Calu3 (cell line): ENCODE measurements at regions not wholly inside any gene's neighbourhood (a gene's known extent, or its start where the extent isn't known, plus 50 kb on each side); places are given as distances from the start of the nearest gene placed in this dataset.

Experiments
- BruUV-seq: library from RNA; stranded (reverse); fragments of 400-500 nt; replicated peaks from 2 replicates; lab custom pipeline; 2021; lab: Mats Ljungman, UMichigan
- CTCF ChIA-PET: fragments of 300-600 bp; sonication (Branson Sonifier 250); formaldehyde crosslinking; loops from one replicate; lab custom pipeline; 2022; ENCODE audit warnings: antibody characterized with exemption; lab: Charles Lee
- DNase-seq: peaks from one replicate; pipeline ENCODE4 v3.0.0; 2022
- H3K27ac Mint-ChIP-seq: one replicate; pipeline ENCODE4 v1.8.0; 2022; ENCODE audit warnings: mixed read lengths; ENCODE audit not compliant: unreplicated experiment
- H3K27me3 Mint-ChIP-seq: one replicate; pipeline ENCODE4 v1.8.0; 2022; ENCODE audit warnings: mixed read lengths; ENCODE audit not compliant: unreplicated experiment
- H3K36me3 Mint-ChIP-seq: one replicate; pipeline ENCODE4 v1.8.0; 2022; ENCODE audit warnings: mild to moderate bottlenecking, moderate library complexity, mixed read lengths; ENCODE audit not compliant: insufficient read depth, unreplicated experiment
- H3K4me1 Mint-ChIP-seq: one replicate; pipeline ENCODE4 v1.8.0; 2022; ENCODE audit warnings: mild to moderate bottlenecking, low read depth, mixed read lengths; ENCODE audit not compliant: unreplicated experiment
- H3K4me3 Mint-ChIP-seq: one replicate; pipeline ENCODE4 v1.8.0; 2022; ENCODE audit warnings: mild to moderate bottlenecking, low read depth, moderate library complexity, mixed read lengths; ENCODE audit not compliant: unreplicated experiment
- H3K9me3 Mint-ChIP-seq: one replicate; pipeline ENCODE4 v1.8.0; 2022; ENCODE audit warnings: low read depth, mixed read lengths; ENCODE audit not compliant: unreplicated experiment
- CTCF ChIP-seq: fragments of 200-600 bp; IDR thresholded peaks from one replicate; pipeline ENCODE4 v1.8.0; 2022; ENCODE audit warnings: antibody characterized with exemption; ENCODE audit not compliant: unreplicated experiment
- intact Hi-C: fragments of 100-400 bp; cut with micrococcal nuclease; formaldehyde crosslinking; loops from one replicate; pipeline ENCODE4 v1.10.0; 2022; ENCODE audit not compliant: unreplicated experiment

GRCh38 chr15:70196372-70197316 is 98.9 kb upstream of the TLE3 start:
- TF ChIP-seq CTCF = no peak
- CTCF ChIA-PET = interaction anchor here (0.6 to 1.1 kb wide), 3 partner anchors 16 to 97 kb away, joined by 3 to 4 read pairs (median 4); no protein-coding TSS in a partner anchor
- peak; percentile 73 for DNase-seq
- intact Hi-C loops = no loop called here
- peaks cover 6% of the 10 kb centered on the region for H3K36me3 Mint-ChIP-seq
- BruUV-seq = no TSS peak
- H3K9me3 Mint-ChIP-seq = peaks cover 3% of the 10 kb centered on the region
- H3K27ac Mint-ChIP-seq = peak overlapping the region; percentile 80
- H3K4me1 Mint-ChIP-seq = peaks cover 13% of the 10 kb centered on the region
- peaks cover 37% of the 10 kb centered on the region for H3K27me3 Mint-ChIP-seq
- peak overlapping the region; percentile 18 for H3K4me3 Mint-ChIP-seq

- no TSS peak for BruUV-seq
- intact Hi-C loops = no loop called here
- Mint-ChIP-seq H3K36me3 (peaks cover 6% of the 10 kb centered on the region), H3K4me1 (peaks cover 13% of the 10 kb centered on the region), H3K27ac (no peak overlapping the region), H3K4me3 (no peak overlapping the region), H3K9me3 (peaks cover 3% of the 10 kb centered on the region), H3K27me3 (peaks cover 46% of the 10 kb centered on the region)
- no peak for DNase-seq
- CTCF ChIA-PET = interaction anchor here (1.1 kb wide), 1 partner anchor 15 kb away, joined by 3 read pairs; no protein-coding TSS in a partner anchor
- TF ChIP-seq CTCF = no peak
Observed at GRCh38 chr15:70195587-70196305, 98.0 kb upstream of the TLE3 start.

DNA sequence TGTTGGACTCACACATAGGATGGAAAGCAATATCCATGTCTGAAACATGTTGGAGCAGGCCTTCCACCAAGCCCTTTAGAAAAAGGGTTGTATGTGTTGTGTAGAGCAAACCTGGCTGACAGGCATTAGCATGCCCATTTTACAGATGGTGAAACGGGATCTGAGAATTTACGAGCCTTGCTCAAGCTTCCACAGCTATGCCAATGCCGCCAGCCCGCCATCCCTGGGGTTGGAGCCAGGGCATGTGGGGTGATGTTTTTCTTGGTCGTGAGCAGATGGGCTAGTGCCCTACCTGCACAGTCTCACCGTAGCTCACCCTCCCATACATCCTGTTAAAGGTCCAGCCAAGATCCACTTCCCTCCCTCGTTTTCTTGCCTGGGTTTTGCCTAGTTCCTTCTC is 97.5 kb upstream of the TLE3 start:
- no peak for DNase-seq
- Mint-ChIP-seq H3K9me3 (peaks cover 3% of the 10 kb centered on the region), H3K4me3 (no peak overlapping the region), H3K27me3 (peaks cover 52% of the 10 kb centered on the region), H3K36me3 (peaks cover 6% of the 10 kb centered on the region), H3K27ac (no peak overlapping the region), H3K4me1 (peaks cover 13% of the 10 kb centered on the region)
- no peak for TF ChIP-seq CTCF
- BruUV-seq = no TSS peak
- intact Hi-C loops = no loop called here
- CTCF ChIA-PET = no interaction called here

DNA sequence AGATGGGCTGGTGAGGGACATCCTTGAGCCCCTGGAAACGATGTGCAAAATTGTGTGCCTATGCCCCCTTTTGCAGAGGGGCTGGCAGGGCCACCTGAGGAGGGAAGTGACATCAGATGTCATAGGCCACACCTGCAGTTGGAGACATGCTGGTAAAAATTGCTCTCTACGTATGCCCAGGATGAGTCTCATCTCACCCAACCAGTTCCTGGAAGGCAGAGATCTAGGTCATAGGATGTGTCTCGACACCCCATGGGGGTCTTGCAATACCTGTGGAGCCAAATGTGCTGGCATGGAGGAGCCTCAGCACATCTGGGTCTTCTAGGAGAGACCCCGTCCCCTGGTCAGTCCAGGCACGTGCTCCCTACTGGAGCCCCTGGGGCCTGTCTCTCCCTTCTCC is 96.5 kb upstream of the TLE3 start:
- CTCF ChIA-PET = no interaction called here
- Mint-ChIP-seq H3K27ac (no peak overlapping the region), H3K4me3 (no peak overlapping the region), H3K9me3 (peaks cover 3% of the 10 kb centered on the region), H3K36me3 (peaks cover 6% of the 10 kb centered on the region), H3K27me3 (peaks cover 61% of the 10 kb centered on the region), H3K4me1 (peaks cover 13% of the 10 kb centered on the region)
- no peak for TF ChIP-seq CTCF
- intact Hi-C loops = no loop called here
- no peak for DNase-seq
- no TSS peak for BruUV-seq
